Neuronal stem cell (in vitro differentiated cells): ENCODE measurements at regions not wholly inside any gene's neighbourhood (a gene's known extent, or its start where the extent isn't known, plus 50 kb on each side); places are given as distances from the start of the nearest gene placed in this dataset.

Experiments used
- DNase-seq: peaks from one replicate; pipeline ENCODE4 v3.0.0-alpha.2; 2013; ENCODE audit warnings: low spot score
- H2AFZ ChIP-seq: one replicate; pipeline ENCODE4 v1.6.1; 2013; ENCODE audit warnings: mild to moderate bottlenecking, low read length, inconsistent platforms
- H2AK5ac ChIP-seq: 2 replicates; pipeline ENCODE4 v1.6.1; 2013; ENCODE audit warnings: low read depth, mild to moderate bottlenecking, inconsistent platforms, low read length, moderate library complexity, mixed read lengths
- H2BK120ac ChIP-seq: 2 replicates; pipeline ENCODE4 v1.6.1; 2013; ENCODE audit warnings: low read depth, mild to moderate bottlenecking, inconsistent platforms, low read length, moderate library complexity, mixed read lengths
- H2BK12ac ChIP-seq: one replicate; pipeline ENCODE4 v1.6.1; 2013; ENCODE audit warnings: low read length, inconsistent platforms
- H2BK15ac ChIP-seq: 2 replicates; pipeline ENCODE4 v1.6.1; 2013; ENCODE audit warnings: mild to moderate bottlenecking, low read length, inconsistent platforms, mixed read lengths
- H2BK5ac ChIP-seq: one replicate; pipeline ENCODE4 v1.6.1; 2013; ENCODE audit warnings: inconsistent platforms, mild to moderate bottlenecking, low read length, moderate library complexity
- H3K14ac ChIP-seq: one replicate; pipeline ENCODE4 v1.6.1; 2013; ENCODE audit warnings: low read length, inconsistent platforms
- H3K18ac ChIP-seq: 2 replicates; pipeline ENCODE4 v1.6.1; 2013; ENCODE audit warnings: low read length, inconsistent platforms
- H3K23ac ChIP-seq: 2 replicates; pipeline ENCODE4 v1.6.1; 2013; ENCODE audit warnings: low read depth, mild to moderate bottlenecking, mixed read lengths, low read length, inconsistent platforms; ENCODE audit not compliant: poor library complexity
- H3K27ac ChIP-seq: replicated peaks from 3 replicates; pipeline ENCODE4 v1.5.1; 2013; ENCODE audit warnings: low read length, inconsistent platforms
- H3K27me3 ChIP-seq, 3 experiments: 2 replicates each; pipeline ENCODE4 v1.6.1; 2013; ENCODE audit warnings: low read length in 3 of 3, mild to moderate bottlenecking in 2 of 3, inconsistent platforms in 1 of 3, low read depth in 1 of 3, mixed read lengths in 1 of 3, moderate library complexity in 1 of 3; ENCODE audit not compliant: control insufficient read depth in 3 of 3, insufficient read depth in 3 of 3
- H3K36me3 ChIP-seq, 2 donors: replicated peaks in 1 of 2; 2 replicates each; pipeline ENCODE4 v1.6.1; 2013; ENCODE audit warnings: low read length in 2 of 2; ENCODE audit not compliant: control insufficient read depth in 2 of 2, insufficient read depth in 2 of 2
- H3K4ac ChIP-seq: 2 replicates; pipeline ENCODE4 v1.6.1; 2013; ENCODE audit warnings: inconsistent platforms, mild to moderate bottlenecking, low read length, moderate library complexity
- H3K4me1 ChIP-seq, 2 donors: 1 replicate in 1 of 2; 2 replicates in 1 of 2; pipeline ENCODE4 v1.6.1; 2013; ENCODE audit warnings: low read length in 2 of 2, low read depth in 1 of 2; ENCODE audit not compliant: control insufficient read depth in 2 of 2, insufficient read depth in 1 of 2
- H3K4me2 ChIP-seq: one replicate; pipeline ENCODE4 v1.6.1; 2013; ENCODE audit warnings: mild to moderate bottlenecking, low read length, inconsistent platforms; ENCODE audit not compliant: insufficient read depth, poor library complexity, severe bottlenecking
- H3K4me3 ChIP-seq, 2 donors: 2 replicates each; pipeline ENCODE4 v1.5.1; 2013; ENCODE audit warnings: low read length in 2 of 2, mild to moderate bottlenecking in 2 of 2, inconsistent platforms in 1 of 2, moderate library complexity in 1 of 2
- H3K79me1 ChIP-seq: one replicate; pipeline ENCODE4 v1.6.1; 2013; ENCODE audit warnings: low read depth, mild to moderate bottlenecking, inconsistent platforms, low read length, moderate library complexity
- H3K9ac ChIP-seq: one replicate; pipeline ENCODE4 v1.6.1; 2013; ENCODE audit warnings: mild to moderate bottlenecking, low read depth, low read length, inconsistent platforms; ENCODE audit not compliant: poor library complexity
- H3K9me3 ChIP-seq, 2 donors: replicated peaks in 1 of 2; 2 replicates each; pipeline versions ENCODE3 to v1.6.1; 2013; ENCODE audit warnings: low read length in 2 of 2, mild to moderate bottlenecking in 2 of 2, inconsistent platforms in 1 of 2, low read depth in 1 of 2, mixed read lengths in 1 of 2, moderate library complexity in 1 of 2; ENCODE audit not compliant: control insufficient read depth in 2 of 2, insufficient read depth in 1 of 2
- H4K8ac ChIP-seq: one replicate; pipeline ENCODE4 v1.6.1; 2013; ENCODE audit warnings: low read depth, mild to moderate bottlenecking, inconsistent platforms, low read length, moderate library complexity
- H4K91ac ChIP-seq: one replicate; pipeline ENCODE4 v1.6.1; 2013; ENCODE audit warnings: low read length, low read depth, mild to moderate bottlenecking, inconsistent platforms; ENCODE audit not compliant: poor library complexity
- WGBS, 2 donors: extraction: QIAGEN DNeasy Blood & Tissue Kit; methylation state at CpG; one replicate each; pipeline ENCODE4 v1.1.7; 2013; ENCODE audit warnings: missing lambda C conversion rate in 2 of 2, mixed read lengths in 1 of 2; ENCODE audit not compliant: insufficient read length in 2 of 2, insufficient replicate concordance in 1 of 2; ENCODE audit errors: extremely low coverage in 2 of 2; 5-methylcytosine and 5-hydroxymethylcytosine counted together

DNA sequence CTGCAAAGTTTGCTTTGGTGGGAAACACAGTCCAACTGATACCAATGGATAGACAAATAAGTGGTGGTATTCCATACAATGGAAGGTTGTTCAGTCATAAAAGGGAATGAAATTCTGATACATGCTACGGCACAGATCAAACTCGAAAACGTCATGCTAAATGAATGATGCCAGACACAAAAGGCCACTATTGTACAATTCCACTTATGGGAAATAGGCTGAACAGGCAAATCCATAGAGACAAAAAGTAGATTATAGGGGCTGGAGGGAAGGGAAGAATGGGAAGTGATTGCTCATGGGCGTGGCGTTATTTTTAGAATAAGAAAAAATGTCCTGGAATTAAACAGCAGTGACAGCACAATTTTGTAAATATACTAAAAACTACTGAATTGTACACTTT, 66.0 kb upstream of the FOXK1 start:
- H3K14ac ChIP-seq: no peak overlapping the region
- no peak overlapping the region for H2BK12ac ChIP-seq
- no peak overlapping the region for H3K23ac ChIP-seq
- H3K4me2 ChIP-seq: no peak overlapping the region
- no peak overlapping the region for H3K4ac ChIP-seq
- H3K27ac ChIP-seq: no peak overlapping the region
- no peak overlapping the region for H3K18ac ChIP-seq
- no peak overlapping the region for H2AFZ ChIP-seq
- H2BK120ac ChIP-seq: no peak overlapping the region
- H2BK15ac ChIP-seq: no peak overlapping the region
- DNase-seq: no peak
- H4K8ac ChIP-seq: no peak overlapping the region
- no peak overlapping the region for H2BK5ac ChIP-seq
- H3K79me1 ChIP-seq: no peaks in the 10 kb centered on the region
- no peak overlapping the region for H4K91ac ChIP-seq
- no peak overlapping the region for H3K9ac ChIP-seq
- peaks cover 7 to 12% of the 10 kb centered on the region in 2 donors for H3K4me1 ChIP-seq
- peaks cover 0 to 4% of the 10 kb centered on the region in 2 donors for H3K9me3 ChIP-seq
- no peaks in the 10 kb centered on the region for H3K27me3 ChIP-seq
- no peaks in the 10 kb centered on the region for H3K36me3 ChIP-seq
- 100% methylated on average over 2 of the region's 5 CpGs; no CpG with 5 or more reads in 1 of the 2 donors for WGBS, 2 donors
- H2AK5ac ChIP-seq: no peak overlapping the region
- no peak overlapping the region for H3K4me3 ChIP-seq

DNA sequence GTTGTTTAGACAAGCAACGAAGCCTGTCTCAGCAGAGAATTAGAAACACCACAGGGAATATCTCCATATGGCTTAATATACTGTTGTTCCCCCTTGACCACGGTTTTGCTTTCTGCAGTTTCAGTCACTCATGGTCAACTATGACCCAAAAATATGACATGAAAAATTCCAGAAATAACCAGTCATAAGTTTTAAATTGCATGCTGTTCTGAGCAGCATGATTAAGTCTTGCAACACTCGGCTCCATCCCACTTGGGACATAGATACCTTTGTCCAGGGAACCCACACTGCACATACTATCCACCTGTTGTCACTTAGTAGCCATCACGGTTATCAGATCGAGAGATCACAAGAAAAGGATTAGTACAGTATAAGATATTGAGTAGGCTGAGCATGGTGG, 60.7 kb upstream of the FOXK1 start:
- H3K18ac ChIP-seq: no peak overlapping the region
- H2AK5ac ChIP-seq: no peak overlapping the region
- no peak overlapping the region for H2BK120ac ChIP-seq

DNA sequence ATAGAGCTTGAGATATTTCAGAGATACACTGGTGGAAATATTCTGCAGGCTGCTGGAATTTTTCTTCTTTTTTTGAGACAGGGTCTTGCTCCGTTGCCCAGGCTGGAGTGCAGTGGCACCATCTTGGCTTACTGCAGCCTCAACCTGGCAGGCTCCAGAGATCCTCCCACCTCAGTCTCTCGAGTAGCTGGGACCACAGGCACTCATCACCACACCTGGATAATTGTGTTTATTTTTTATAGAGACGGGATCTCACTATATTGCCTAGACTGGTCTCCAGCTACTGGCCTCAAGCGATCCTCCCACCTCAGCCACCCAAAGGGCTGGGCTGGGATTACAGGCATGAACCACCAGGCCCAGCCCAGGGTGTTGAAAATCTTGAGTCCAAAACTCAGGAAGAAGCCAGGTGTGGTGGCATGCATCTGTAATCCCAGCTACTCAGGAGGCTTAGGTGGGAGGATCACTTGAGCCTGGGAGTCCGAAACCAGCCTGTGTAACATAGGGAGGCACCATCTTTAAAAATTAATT, 55.7 kb upstream of the FOXK1 start:
- no peaks in the 10 kb centered on the region for H3K4me1 ChIP-seq
- H2BK12ac ChIP-seq: no peak overlapping the region
- H3K36me3 ChIP-seq: no peaks in the 10 kb centered on the region
- H3K4ac ChIP-seq: no peak overlapping the region
- no peaks in the 10 kb centered on the region for H3K27me3 ChIP-seq
- no peak overlapping the region for H3K27ac ChIP-seq
- no peak overlapping the region for H2BK5ac ChIP-seq
- H4K91ac ChIP-seq: no peak overlapping the region
- H3K23ac ChIP-seq: no peak overlapping the region
- no peak overlapping the region for H2AK5ac ChIP-seq
- no peak overlapping the region for H3K14ac ChIP-seq
- H2BK15ac ChIP-seq: no peak overlapping the region
- no peaks in the 10 kb centered on the region for H3K79me1 ChIP-seq
- no CpG with 5 or more reads among the region's 5 CpGs for WGBS, 2 donors
- no peak overlapping the region for H3K18ac ChIP-seq
- DNase-seq: no peak
- H3K4me3 ChIP-seq: no peak overlapping the region
- peaks cover 0 to 4% of the 10 kb centered on the region in 2 donors for H3K9me3 ChIP-seq
- no peak overlapping the region for H4K8ac ChIP-seq
- H2BK120ac ChIP-seq: no peak overlapping the region
- H3K9ac ChIP-seq: no peak overlapping the region
- no peak overlapping the region for H3K4me2 ChIP-seq
- H2AFZ ChIP-seq: no peak overlapping the region

More for the DNA sequence above, 60.7 kb upstream of the FOXK1 start:
- Histone ChIP-seq H4K8ac (no peak overlapping the region), H2BK15ac (no peak overlapping the region), H2AFZ (no peak overlapping the region), H3K14ac (no peak overlapping the region), H3K79me1 (no peaks in the 10 kb centered on the region), H3K27ac (no peak overlapping the region), H3K4me1 (peaks cover 0 to 2% of the 10 kb centered on the region in 2 donors), H3K9ac (no peak overlapping the region), H3K23ac (no peak overlapping the region), H2BK5ac (no peak overlapping the region), H3K27me3 (no peaks in the 10 kb centered on the region), H2BK12ac (no peak overlapping the region), H3K4me3 (no peak overlapping the region), H4K91ac (no peak overlapping the region), H3K36me3 (no peaks in the 10 kb centered on the region), H3K4ac (no peak overlapping the region), H3K9me3 (peaks cover 0 to 8% of the 10 kb centered on the region in 2 donors), H3K4me2 (no peak overlapping the region)
- no CpG with 5 or more reads among the region's 5 CpGs for WGBS, 2 donors
- DNase-seq: no peak

DNA sequence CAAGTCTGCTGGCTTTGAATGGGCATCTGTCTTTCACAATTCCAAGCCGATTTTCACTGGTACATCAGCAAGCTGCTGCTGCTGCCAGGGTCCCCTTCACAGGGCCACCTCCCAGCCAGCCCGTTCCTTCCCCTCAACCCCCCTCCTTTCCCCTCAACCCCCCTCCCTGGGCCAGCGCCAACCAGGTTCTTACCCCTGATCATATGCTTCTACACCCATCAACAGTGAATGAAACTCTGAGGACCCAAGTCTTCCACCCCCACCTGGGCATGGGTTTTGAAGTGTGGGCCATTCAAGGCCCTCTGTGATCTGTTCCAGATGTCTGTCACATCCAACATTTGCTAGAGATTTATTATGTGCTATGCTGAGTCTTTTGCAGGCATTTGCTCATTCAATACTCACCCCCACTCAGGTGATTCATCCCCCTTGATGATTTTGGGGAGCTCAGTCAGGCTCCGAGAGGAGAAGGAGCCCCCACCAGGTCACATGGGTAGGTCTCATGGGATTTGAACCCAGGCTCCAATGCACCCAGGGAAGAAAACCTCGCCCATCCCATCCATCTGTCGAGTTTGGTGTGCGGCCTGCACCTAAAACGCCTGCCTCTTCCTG, 52.7 kb upstream of the FOXK1 start:
- Histone ChIP-seq H3K36me3 (no peaks in the 10 kb centered on the region), H3K23ac (no peak overlapping the region), H3K4me1 (peaks cover 0 to 2% of the 10 kb centered on the region in 2 donors), H2BK120ac (no peak overlapping the region), H3K4me3 (no peak overlapping the region), H2BK5ac (no peak overlapping the region), H2BK15ac (no peak overlapping the region), H3K4me2 (no peak overlapping the region), H2AFZ (no peak overlapping the region), H4K91ac (no peak overlapping the region), H3K4ac (no peak overlapping the region), H3K9ac (no peak overlapping the region), H3K27ac (no peak overlapping the region), H3K79me1 (no peaks in the 10 kb centered on the region), H4K8ac (no peak overlapping the region), H3K18ac (no peak overlapping the region), H3K9me3 (peaks cover 0 to 2% of the 10 kb centered on the region in 2 donors), H3K27me3 (no peaks in the 10 kb centered on the region), H2AK5ac (no peak overlapping the region), H3K14ac (no peak overlapping the region), H2BK12ac (no peak overlapping the region)
- no CpG with 5 or more reads among the region's 8 CpGs for WGBS, 2 donors
- DNase-seq: no peak
